HL-60 (cell line): ENCODE measurements at regions not wholly inside any gene's neighbourhood (a gene's known extent, or its start where the extent isn't known, plus 50 kb on each side); places are given as distances from the start of the nearest gene placed in this dataset.

Experiments
- DNase-seq, 2 experiments: peaks; one replicate each; pipeline ENCODE4 v3.0.0-alpha.2; 2010 to 2020; ENCODE audit warnings: low read depth in 1 of 2, low spot score in 1 of 2
- H3K27ac ChIP-seq: fragments of 250-450 bp; sonication (Bioruptor Pico); replicated peaks from 2 replicates; pipeline ENCODE4 v1.5.1; 2020; ENCODE audit warnings: mild to moderate bottlenecking, moderate library complexity
- H3K27me3 ChIP-seq: fragments of 250-450 bp; sonication (Bioruptor Pico); 2 replicates; pipeline ENCODE4 v1.5.1; 2021; ENCODE audit warnings: mild to moderate bottlenecking, moderate library complexity; ENCODE audit not compliant: insufficient read depth, poor library complexity, severe bottlenecking
- H3K4me3 ChIP-seq: replicated peaks from 2 replicates; pipeline ENCODE4 v1.5.1; 2011; ENCODE audit warnings: mild to moderate bottlenecking, control low read depth, low read length; ENCODE audit not compliant: insufficient read depth
- GABPA ChIP-seq: IDR thresholded peaks from 2 replicates; pipeline ENCODE4 v1.6.1; 2012; ENCODE audit warnings: low read depth
- POLR2AphosphoS5 ChIP-seq: IDR thresholded peaks from 2 replicates; pipeline ENCODE4 v1.6.1; 2012; ENCODE audit warnings: low read depth
- SPI1 ChIP-seq: IDR thresholded peaks from 2 replicates; pipeline ENCODE4 v1.6.1; 2012; ENCODE audit warnings: low read depth, mild to moderate bottlenecking, borderline replicate concordance
- TF ChIP-seq, protein P1 (sequence below): IDR thresholded peaks from 2 replicates; pipeline ENCODE4 v1.6.1; 2012; ENCODE audit warnings: low read depth; ENCODE audit not compliant: insufficient replicate concordance
- TF ChIP-seq, protein P2 (sequence below): IDR thresholded peaks from one replicate; pipeline ENCODE4 v1.5.1; 2011; ENCODE audit warnings: low read length, control low read depth, inconsistent platforms; ENCODE audit not compliant: insufficient read depth

- no peak for DNase-seq
- H3K4me3 ChIP-seq = no peak overlapping the region
- H3K27me3 ChIP-seq = no peaks in the 10 kb centered on the region
- H3K27ac ChIP-seq = no peak overlapping the region
- TF ChIP-seq POLR2AphosphoS5 (no peak), SPI1 (no peak), GABPA (no peak)
- TF ChIP-seq, protein P1, sequence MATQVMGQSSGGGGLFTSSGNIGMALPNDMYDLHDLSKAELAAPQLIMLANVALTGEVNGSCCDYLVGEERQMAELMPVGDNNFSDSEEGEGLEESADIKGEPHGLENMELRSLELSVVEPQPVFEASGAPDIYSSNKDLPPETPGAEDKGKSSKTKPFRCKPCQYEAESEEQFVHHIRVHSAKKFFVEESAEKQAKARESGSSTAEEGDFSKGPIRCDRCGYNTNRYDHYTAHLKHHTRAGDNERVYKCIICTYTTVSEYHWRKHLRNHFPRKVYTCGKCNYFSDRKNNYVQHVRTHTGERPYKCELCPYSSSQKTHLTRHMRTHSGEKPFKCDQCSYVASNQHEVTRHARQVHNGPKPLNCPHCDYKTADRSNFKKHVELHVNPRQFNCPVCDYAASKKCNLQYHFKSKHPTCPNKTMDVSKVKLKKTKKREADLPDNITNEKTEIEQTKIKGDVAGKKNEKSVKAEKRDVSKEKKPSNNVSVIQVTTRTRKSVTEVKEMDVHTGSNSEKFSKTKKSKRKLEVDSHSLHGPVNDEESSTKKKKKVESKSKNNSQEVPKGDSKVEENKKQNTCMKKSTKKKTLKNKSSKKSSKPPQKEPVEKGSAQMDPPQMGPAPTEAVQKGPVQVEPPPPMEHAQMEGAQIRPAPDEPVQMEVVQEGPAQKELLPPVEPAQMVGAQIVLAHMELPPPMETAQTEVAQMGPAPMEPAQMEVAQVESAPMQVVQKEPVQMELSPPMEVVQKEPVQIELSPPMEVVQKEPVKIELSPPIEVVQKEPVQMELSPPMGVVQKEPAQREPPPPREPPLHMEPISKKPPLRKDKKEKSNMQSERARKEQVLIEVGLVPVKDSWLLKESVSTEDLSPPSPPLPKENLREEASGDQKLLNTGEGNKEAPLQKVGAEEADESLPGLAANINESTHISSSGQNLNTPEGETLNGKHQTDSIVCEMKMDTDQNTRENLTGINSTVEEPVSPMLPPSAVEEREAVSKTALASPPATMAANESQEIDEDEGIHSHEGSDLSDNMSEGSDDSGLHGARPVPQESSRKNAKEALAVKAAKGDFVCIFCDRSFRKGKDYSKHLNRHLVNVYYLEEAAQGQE = no peak
Measured at GRCh38 chr20:50433001-50433761, 77.0 kb upstream of the PTPN1 start.

DNA sequence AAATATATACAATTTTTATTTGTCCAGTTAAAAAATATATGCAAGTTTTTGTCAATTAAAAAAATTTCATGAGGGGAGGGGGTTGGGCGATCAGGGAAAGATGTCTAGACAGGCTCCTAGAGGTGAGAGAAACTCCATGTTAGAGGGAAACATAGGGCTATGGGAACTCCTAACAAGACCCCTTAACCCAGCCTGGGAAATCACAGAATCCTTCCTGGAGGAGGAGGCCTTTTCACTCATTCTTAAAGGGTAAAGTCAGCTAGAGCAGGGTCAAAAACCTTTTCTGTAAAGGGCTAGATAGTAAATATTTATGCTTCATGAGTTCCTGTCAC, 75.9 kb upstream of the PTPN1 start:
- TF ChIP-seq, protein P2, sequence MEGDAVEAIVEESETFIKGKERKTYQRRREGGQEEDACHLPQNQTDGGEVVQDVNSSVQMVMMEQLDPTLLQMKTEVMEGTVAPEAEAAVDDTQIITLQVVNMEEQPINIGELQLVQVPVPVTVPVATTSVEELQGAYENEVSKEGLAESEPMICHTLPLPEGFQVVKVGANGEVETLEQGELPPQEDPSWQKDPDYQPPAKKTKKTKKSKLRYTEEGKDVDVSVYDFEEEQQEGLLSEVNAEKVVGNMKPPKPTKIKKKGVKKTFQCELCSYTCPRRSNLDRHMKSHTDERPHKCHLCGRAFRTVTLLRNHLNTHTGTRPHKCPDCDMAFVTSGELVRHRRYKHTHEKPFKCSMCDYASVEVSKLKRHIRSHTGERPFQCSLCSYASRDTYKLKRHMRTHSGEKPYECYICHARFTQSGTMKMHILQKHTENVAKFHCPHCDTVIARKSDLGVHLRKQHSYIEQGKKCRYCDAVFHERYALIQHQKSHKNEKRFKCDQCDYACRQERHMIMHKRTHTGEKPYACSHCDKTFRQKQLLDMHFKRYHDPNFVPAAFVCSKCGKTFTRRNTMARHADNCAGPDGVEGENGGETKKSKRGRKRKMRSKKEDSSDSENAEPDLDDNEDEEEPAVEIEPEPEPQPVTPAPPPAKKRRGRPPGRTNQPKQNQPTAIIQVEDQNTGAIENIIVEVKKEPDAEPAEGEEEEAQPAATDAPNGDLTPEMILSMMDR = no peak
- TF ChIP-seq, protein P1 = no peak
- TF ChIP-seq POLR2AphosphoS5 = no peak
- TF ChIP-seq SPI1 = no peak
- TF ChIP-seq GABPA = no peak
- no peak for DNase-seq
- H3K27ac ChIP-seq = peak overlapping the region; percentile 1; the same call in 1 of the 2 replicates
- H3K4me3 ChIP-seq = no peak overlapping the region
- H3K27me3 ChIP-seq = no peaks in the 10 kb centered on the region

- peak in 1 of 2 experiments; percentile 75 for DNase-seq
- TF ChIP-seq GABPA (no peak), POLR2AphosphoS5 (no peak), SPI1 (no peak)
- TF ChIP-seq, protein P2 = no peak
- TF ChIP-seq, protein P1 = no peak
- H3K27ac ChIP-seq = peak overlapping the region; percentile 1; the same call in 1 of the 2 replicates
- no peak overlapping the region for H3K4me3 ChIP-seq
- no peaks in the 10 kb centered on the region for H3K27me3 ChIP-seq
Measured at GRCh38 chr20:50434653-50435396, 75.4 kb upstream of the PTPN1 start.
